GM12878 (cell line): ENCODE measurements at regions not wholly inside any gene's neighbourhood (a gene's known extent, or its start where the extent isn't known, plus 50 kb on each side); places are given as distances from the start of the nearest gene placed in this dataset.

Source experiments
- ATAC-seq: fragments of 200-7000 bp; cut with Tn5 transposase; 3 replicates; pipeline ENCODE4 v1.9.1; 2020; ENCODE audit warnings: mild to moderate bottlenecking, moderate library complexity
- BruUV-seq: library from RNA; stranded (reverse); fragments of 400-500 nt; replicated peaks from 2 replicates; lab custom pipeline; 2021; lab: Mats Ljungman, UMichigan
- CTCF ChIA-PET: fragments of 300-600 bp; sonication (Branson Sonifier 250); formaldehyde crosslinking; extraction: SDS; loops from one replicate; lab custom pipeline; 2021; ENCODE audit warnings: inconsistent platforms; lab: Yijun Ruan, JAX
- POLR2A ChIA-PET: fragments of 350-600 bp; formaldehyde crosslinking; extraction: SDS; loops from one replicate; lab custom pipeline; 2021; ENCODE audit warnings: inconsistent platforms; lab: Charles Lee
- RAD21 ChIA-PET: fragments of 300-600 bp; sonication (Branson Sonifier 250); formaldehyde crosslinking; loops from one replicate; lab custom pipeline; 2023; ENCODE audit warnings: antibody characterized with exemption; ENCODE audit not compliant: unreplicated experiment; lab: Charles Lee
- SMC1A ChIA-PET: fragments of 300-600 bp; sonication (Branson Sonifier 250); formaldehyde crosslinking; loops from one replicate; lab custom pipeline; 2023; ENCODE audit not compliant: unreplicated experiment, uncharacterized antibody; lab: Charles Lee
- DNase-seq: peaks from one replicate; pipeline ENCODE4 v3.0.0-alpha.2; 2011; ENCODE audit warnings: low read depth, low spot score
- FAIRE-seq: peaks from 3 replicates; lab custom pipeline; 2011; peaks lifted over from hg19 to GRCh38; lab: Jason Lieb, UNC
- H2AFZ ChIP-seq: 2 replicates; pipeline ENCODE4 v1.6.0; 2011; ENCODE audit warnings: low read depth, low read length, control low read depth; ENCODE audit not compliant: control insufficient read depth
- H3K27ac ChIP-seq: 2 replicates; pipeline ENCODE4 v1.5.1; 2011; ENCODE audit warnings: control low read depth; ENCODE audit not compliant: control insufficient read depth, insufficient read depth
- H3K27me3 ChIP-seq, 2 experiments: replicated peaks in 1 of 2; 2 replicates each; pipeline versions ENCODE4 v1.6.0 to v1.6.1; 2011; ENCODE audit warnings: low read length in 1 of 2; ENCODE audit not compliant: control insufficient read depth in 2 of 2, insufficient read depth in 2 of 2
- H3K36me3 ChIP-seq, 2 experiments: 2 replicates each; pipeline ENCODE4 v1.5.1; 2011; ENCODE audit warnings: low read length in 1 of 2; ENCODE audit not compliant: control insufficient read depth in 2 of 2, insufficient read depth in 2 of 2
- H3K4me1 ChIP-seq: 2 replicates; pipeline ENCODE4 v1.6.1; 2011; ENCODE audit warnings: mild to moderate bottlenecking, low read length, moderate library complexity, mixed read lengths; ENCODE audit not compliant: control insufficient read depth, insufficient read depth
- H3K4me2 ChIP-seq: 2 replicates; pipeline ENCODE4 v1.6.0; 2011; ENCODE audit warnings: control low read depth; ENCODE audit not compliant: control insufficient read depth, insufficient read depth
- H3K4me3 ChIP-seq: fragments of 200-600 bp; sonication (generic); 2 replicates; pipeline ENCODE4 v1.5.1; 2016
- H3K79me2 ChIP-seq: 2 replicates; pipeline ENCODE4 v1.6.0; 2011; ENCODE audit warnings: low read length; ENCODE audit not compliant: control insufficient read depth, insufficient read depth
- H3K9ac ChIP-seq: 2 replicates; pipeline ENCODE4 v1.8.0; 2011; ENCODE audit warnings: low read length, control low read depth, mixed read lengths; ENCODE audit not compliant: control insufficient read depth, insufficient read depth
- H3K9me3 ChIP-seq: replicated peaks from 3 replicates; pipeline ENCODE4 v1.5.1; 2011; ENCODE audit warnings: mild to moderate bottlenecking, low read length; ENCODE audit not compliant: control insufficient read depth, insufficient read depth
- H4K20me1 ChIP-seq: 2 replicates; pipeline ENCODE4 v1.6.0; 2011; ENCODE audit not compliant: control insufficient read depth, insufficient read depth
- CBX3 ChIP-seq: fragments of 200-600 bp; sonication (generic); IDR thresholded peaks from 2 replicates; pipeline ENCODE4 v1.6.1; 2016; ENCODE audit warnings: low read depth, borderline replicate concordance
- CBX5 ChIP-seq: sonication (generic); IDR thresholded peaks from 2 replicates; pipeline ENCODE4 v1.6.1; 2016; ENCODE audit warnings: low read depth, moderate library complexity, mild to moderate bottlenecking, inconsistent platforms
- CHD2 ChIP-seq: IDR thresholded peaks from 2 replicates; pipeline ENCODE4 v1.6.1; 2011; ENCODE audit warnings: low read depth, low read length, improper control_type of control experiment, borderline replicate concordance
- LARP7 ChIP-seq: fragments of 450-650 bp; IDR thresholded peaks from 2 replicates; pipeline ENCODE4 v1.6.1; 2017; ENCODE audit warnings: mild to moderate bottlenecking
- NFXL1 ChIP-seq: fragments of 450-650 bp; IDR thresholded peaks from 2 replicates; pipeline ENCODE4 v1.6.1; 2017; ENCODE audit warnings: antibody characterized with exemption, mild to moderate bottlenecking, borderline replicate concordance
- NFYB ChIP-seq: IDR thresholded peaks from 2 replicates; pipeline ENCODE4 v1.6.1; 2011; ENCODE audit warnings: low read depth, mild to moderate bottlenecking, low read length, improper control_type of control experiment, moderate library complexity; ENCODE audit not compliant: insufficient read depth
- NR2F1 ChIP-seq: fragments of 450-650 bp; conservative IDR thresholded peaks from 2 replicates; pipeline ENCODE4 v1.6.1; 2017; ENCODE audit warnings: mild to moderate bottlenecking
- PAX8 ChIP-seq: fragments of 450-650 bp; IDR thresholded peaks from 2 replicates; pipeline ENCODE4 v1.6.1; 2017; ENCODE audit warnings: mild to moderate bottlenecking, moderate library complexity
- PRDM15 ChIP-seq: fragments of 450-650 bp; formaldehyde crosslinking; IDR thresholded peaks from 2 replicates; pipeline ENCODE4 v1.4.0; 2020; ENCODE audit warnings: mild to moderate bottlenecking, moderate library complexity
- RFX5 ChIP-seq: IDR thresholded peaks from 2 replicates; pipeline ENCODE4 v1.6.1; 2011; ENCODE audit warnings: low read depth, low read length, improper control_type of control experiment
- ZNF622 ChIP-seq: fragments of 450-650 bp; IDR thresholded peaks from 2 replicates; pipeline ENCODE4 v1.6.1; 2017; ENCODE audit warnings: mild to moderate bottlenecking, inconsistent platforms
- ZSCAN29 ChIP-seq: fragments of 450-650 bp; IDR thresholded peaks from 2 replicates; pipeline ENCODE4 v1.6.1; 2017; ENCODE audit warnings: mild to moderate bottlenecking, moderate library complexity
- WGBS: methylation state at CpG from one replicate; pipeline ENCODE4 v1.1.6; 2016; ENCODE audit warnings: low lambda C conversion rate; ENCODE audit not compliant: insufficient replicate concordance, insufficient coverage; ENCODE audit errors: missing lambda C conversion rate; 5-methylcytosine and 5-hydroxymethylcytosine counted together
- in situ Hi-C: fragments of 300-500 bp; cut with MboI; formaldehyde crosslinking; loops from 9 replicates; pipeline ENCODE4 v1.14.3; 2018; ENCODE audit warnings: mixed read lengths
- intact Hi-C: fragments of 100-400 bp; cut with micrococcal nuclease; formaldehyde crosslinking; loops from one replicate; pipeline ENCODE4 v1.14.2; 2022; ENCODE audit not compliant: unreplicated experiment
- TF ChIP-seq, protein P1 (sequence below), 3 experiments: IDR thresholded peaks in 2 of 3; conservative IDR thresholded peaks in 1 of 3; 2 replicates each; pipeline ENCODE4 v1.5.1; 2011; ENCODE audit warnings: low read depth in 3 of 3, low read length in 3 of 3, mild to moderate bottlenecking in 3 of 3, control low read depth in 2 of 3, moderate library complexity in 2 of 3, inconsistent platforms in 1 of 3, mixed read lengths in 1 of 3; ENCODE audit not compliant: control insufficient read depth in 2 of 3, insufficient read depth in 1 of 3; ENCODE audit errors: extremely low read depth in 1 of 3
- TF ChIP-seq, protein P2 (sequence below): fragments of 450-650 bp; formaldehyde crosslinking; IDR thresholded peaks from 2 replicates; pipeline ENCODE4 v1.5.0; 2022; ENCODE audit warnings: mild to moderate bottlenecking, missing genetic modification characterization

GRCh38 chr11:60647087-60647486 lies 52.3 kb upstream of the MS4A8 start:
- FAIRE-seq (no peak), DNase-seq (no peak), ATAC-seq (no peak)
- BruUV-seq: no TSS peak
- H2AFZ ChIP-seq: no peak overlapping the region
- in situ Hi-C loops: no loop called here
- no peak overlapping the region for H3K4me2 ChIP-seq
- CTCF ChIA-PET: interaction anchor here (1.1 kb wide), 1 partner anchor 13 kb away, joined by 3 read pairs; no protein-coding TSS in a partner anchor
- H3K27me3 ChIP-seq: no peaks in the 10 kb centered on the region; a peak in 1 of 4 replicates
- H3K4me1 ChIP-seq: no peaks in the 10 kb centered on the region
- peaks cover 4% of the 10 kb centered on the region for H3K9me3 ChIP-seq
- SMC1A ChIA-PET: interaction anchor here (0.7 kb wide), 1 partner anchor 15 kb away, joined by 3 read pairs; no protein-coding TSS in a partner anchor
- WGBS: 72% methylated on average over 28 of the region's 28 CpGs
- TF ChIP-seq, protein P1, sequence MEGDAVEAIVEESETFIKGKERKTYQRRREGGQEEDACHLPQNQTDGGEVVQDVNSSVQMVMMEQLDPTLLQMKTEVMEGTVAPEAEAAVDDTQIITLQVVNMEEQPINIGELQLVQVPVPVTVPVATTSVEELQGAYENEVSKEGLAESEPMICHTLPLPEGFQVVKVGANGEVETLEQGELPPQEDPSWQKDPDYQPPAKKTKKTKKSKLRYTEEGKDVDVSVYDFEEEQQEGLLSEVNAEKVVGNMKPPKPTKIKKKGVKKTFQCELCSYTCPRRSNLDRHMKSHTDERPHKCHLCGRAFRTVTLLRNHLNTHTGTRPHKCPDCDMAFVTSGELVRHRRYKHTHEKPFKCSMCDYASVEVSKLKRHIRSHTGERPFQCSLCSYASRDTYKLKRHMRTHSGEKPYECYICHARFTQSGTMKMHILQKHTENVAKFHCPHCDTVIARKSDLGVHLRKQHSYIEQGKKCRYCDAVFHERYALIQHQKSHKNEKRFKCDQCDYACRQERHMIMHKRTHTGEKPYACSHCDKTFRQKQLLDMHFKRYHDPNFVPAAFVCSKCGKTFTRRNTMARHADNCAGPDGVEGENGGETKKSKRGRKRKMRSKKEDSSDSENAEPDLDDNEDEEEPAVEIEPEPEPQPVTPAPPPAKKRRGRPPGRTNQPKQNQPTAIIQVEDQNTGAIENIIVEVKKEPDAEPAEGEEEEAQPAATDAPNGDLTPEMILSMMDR (IDR thresholded peaks at IDR 0.05 in 2 of 3, conservative IDR thresholded peaks at IDR 0.05 in 1 of 3; ENCODE audit: control insufficient read depth in 2 of 3, extremely low read depth in 1 of 3, insufficient read depth in 1 of 3, low read depth in 3 of 3, low read length in 3 of 3): no peak
- no peak for TF ChIP-seq PRDM15 (CRISPR knock-in tag)
- TF ChIP-seq CBX3: no peak
- TF ChIP-seq RFX5: no peak
- TF ChIP-seq CBX5: no peak
- TF ChIP-seq CHD2: no peak
- TF ChIP-seq NFXL1: no peak
- no peak for TF ChIP-seq NFYB
- no peak for TF ChIP-seq PAX8
- TF ChIP-seq ZNF622: no peak
- TF ChIP-seq LARP7: no peak
- no peak for TF ChIP-seq NR2F1
- no peak for TF ChIP-seq ZSCAN29
- TF ChIP-seq, protein P2, sequence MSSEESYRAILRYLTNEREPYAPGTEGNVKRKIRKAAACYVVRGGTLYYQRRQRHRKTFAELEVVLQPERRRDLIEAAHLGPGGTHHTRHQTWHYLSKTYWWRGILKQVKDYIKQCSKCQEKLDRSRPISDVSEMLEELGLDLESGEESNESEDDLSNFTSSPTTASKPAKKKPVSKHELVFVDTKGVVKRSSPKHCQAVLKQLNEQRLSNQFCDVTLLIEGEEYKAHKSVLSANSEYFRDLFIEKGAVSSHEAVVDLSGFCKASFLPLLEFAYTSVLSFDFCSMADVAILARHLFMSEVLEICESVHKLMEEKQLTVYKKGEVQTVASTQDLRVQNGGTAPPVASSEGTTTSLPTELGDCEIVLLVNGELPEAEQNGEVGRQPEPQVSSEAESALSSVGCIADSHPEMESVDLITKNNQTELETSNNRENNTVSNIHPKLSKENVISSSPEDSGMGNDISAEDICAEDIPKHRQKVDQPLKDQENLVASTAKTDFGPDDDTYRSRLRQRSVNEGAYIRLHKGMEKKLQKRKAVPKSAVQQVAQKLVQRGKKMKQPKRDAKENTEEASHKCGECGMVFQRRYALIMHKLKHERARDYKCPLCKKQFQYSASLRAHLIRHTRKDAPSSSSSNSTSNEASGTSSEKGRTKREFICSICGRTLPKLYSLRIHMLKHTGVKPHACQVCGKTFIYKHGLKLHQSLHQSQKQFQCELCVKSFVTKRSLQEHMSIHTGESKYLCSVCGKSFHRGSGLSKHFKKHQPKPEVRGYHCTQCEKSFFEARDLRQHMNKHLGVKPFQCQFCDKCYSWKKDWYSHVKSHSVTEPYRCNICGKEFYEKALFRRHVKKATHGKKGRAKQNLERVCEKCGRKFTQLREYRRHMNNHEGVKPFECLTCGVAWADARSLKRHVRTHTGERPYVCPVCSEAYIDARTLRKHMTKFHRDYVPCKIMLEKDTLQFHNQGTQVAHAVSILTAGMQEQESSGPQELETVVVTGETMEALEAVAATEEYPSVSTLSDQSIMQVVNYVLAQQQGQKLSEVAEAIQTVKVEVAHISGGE (CRISPR knock-in tag): no peak
- no peaks in the 10 kb centered on the region for H3K36me3 ChIP-seq
- intact Hi-C loops: no loop called here
- no peaks in the 10 kb centered on the region for H3K79me2 ChIP-seq
- H4K20me1 ChIP-seq: no peaks in the 10 kb centered on the region
- no peak overlapping the region for H3K27ac ChIP-seq
- H3K9ac ChIP-seq: no peak overlapping the region
- H3K4me3 ChIP-seq: no peak overlapping the region
- RAD21 ChIA-PET: no interaction called here
- POLR2A ChIA-PET: no interaction called here
